ENCODE measurements at regions not wholly inside any gene's neighbourhood (a gene's known extent, or its start where the extent isn't known, plus 50 kb on each side); places are given as distances from the start of the nearest gene placed in this dataset.

DNA sequence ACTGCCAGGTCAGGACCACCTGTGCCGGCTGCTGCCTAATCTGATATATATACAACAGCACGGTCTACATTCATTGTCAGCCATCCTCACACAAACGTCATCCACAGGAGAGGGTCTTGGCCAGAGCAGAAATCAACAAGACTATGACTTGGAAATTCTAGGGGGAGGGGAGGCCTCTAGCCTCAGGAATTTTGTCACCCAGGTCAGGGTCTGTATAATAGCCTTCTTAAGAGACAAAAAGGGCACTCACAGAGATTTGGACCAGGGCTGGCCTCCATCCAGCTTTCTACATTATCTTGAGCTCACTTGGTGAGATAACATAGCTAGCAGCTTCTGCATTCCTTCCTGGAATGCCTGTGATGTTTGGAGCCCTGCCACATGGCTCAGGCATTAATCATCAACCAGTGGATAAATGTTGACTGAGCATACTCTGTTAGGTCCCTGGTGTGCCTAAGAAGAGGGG, 50.4 kb upstream of the CTIF start:
- peak overlapping the region; percentile 44; the same call in 1 of the 2 replicates for H3K27ac ChIP-seq
- TF ChIP-seq, protein P1, sequence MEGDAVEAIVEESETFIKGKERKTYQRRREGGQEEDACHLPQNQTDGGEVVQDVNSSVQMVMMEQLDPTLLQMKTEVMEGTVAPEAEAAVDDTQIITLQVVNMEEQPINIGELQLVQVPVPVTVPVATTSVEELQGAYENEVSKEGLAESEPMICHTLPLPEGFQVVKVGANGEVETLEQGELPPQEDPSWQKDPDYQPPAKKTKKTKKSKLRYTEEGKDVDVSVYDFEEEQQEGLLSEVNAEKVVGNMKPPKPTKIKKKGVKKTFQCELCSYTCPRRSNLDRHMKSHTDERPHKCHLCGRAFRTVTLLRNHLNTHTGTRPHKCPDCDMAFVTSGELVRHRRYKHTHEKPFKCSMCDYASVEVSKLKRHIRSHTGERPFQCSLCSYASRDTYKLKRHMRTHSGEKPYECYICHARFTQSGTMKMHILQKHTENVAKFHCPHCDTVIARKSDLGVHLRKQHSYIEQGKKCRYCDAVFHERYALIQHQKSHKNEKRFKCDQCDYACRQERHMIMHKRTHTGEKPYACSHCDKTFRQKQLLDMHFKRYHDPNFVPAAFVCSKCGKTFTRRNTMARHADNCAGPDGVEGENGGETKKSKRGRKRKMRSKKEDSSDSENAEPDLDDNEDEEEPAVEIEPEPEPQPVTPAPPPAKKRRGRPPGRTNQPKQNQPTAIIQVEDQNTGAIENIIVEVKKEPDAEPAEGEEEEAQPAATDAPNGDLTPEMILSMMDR (conservative IDR thresholded peaks at IDR 0.05) = no peak

DNA sequence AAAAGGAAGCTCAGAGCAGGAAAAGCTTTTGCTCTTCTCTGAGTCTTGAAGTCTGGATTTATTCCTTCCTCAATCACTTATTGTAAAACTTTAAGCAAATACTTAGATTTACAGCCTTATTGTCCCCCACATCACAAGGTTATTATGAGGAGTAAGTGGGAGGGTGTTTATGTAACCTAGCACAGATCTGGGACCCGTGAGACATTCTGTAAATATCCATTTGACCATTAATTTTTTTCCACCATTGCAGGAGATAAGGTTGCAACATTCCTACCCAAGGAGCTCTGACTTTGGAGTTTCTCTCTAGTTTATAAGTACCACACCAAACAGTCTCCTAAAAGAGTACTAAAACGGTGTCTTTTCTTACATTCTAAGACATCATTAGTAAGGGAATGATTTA, 52.1 kb upstream of the CTIF start:
- TF ChIP-seq, protein P1 (conservative IDR thresholded peaks at IDR 0.05) = no peak
- H3K27ac ChIP-seq = no peak overlapping the region

DNA sequence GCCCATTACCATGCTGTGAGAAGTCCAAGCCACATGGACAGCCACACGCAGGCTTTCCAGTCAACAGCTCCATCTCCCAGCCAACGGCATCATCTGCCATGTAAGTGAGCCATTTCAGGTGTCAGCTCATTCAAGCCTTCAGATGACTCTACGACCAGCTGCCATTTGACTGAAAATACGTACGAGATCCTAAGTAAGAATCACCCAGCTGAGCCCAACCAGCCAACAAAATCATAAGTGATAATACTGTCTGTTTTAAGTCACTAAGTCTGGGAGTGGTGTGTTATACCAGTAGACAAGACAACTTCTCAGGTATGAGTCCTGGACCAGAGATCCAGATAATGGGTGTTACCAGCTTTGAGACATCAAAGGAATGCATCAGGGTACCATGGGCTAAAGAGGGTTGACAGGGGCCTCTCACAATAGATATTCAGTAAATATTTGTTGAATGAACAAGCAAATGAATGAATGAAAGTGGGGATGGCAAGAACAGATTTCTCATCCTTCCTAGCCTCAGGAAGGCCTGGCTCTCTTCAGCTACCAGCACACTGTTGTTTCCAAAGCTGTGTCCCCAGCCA, 52.9 kb upstream of the CTIF start:
- TF ChIP-seq, protein P1 (conservative IDR thresholded peaks at IDR 0.05) = no peak
- H3K27ac ChIP-seq = no peak overlapping the region

DNA sequence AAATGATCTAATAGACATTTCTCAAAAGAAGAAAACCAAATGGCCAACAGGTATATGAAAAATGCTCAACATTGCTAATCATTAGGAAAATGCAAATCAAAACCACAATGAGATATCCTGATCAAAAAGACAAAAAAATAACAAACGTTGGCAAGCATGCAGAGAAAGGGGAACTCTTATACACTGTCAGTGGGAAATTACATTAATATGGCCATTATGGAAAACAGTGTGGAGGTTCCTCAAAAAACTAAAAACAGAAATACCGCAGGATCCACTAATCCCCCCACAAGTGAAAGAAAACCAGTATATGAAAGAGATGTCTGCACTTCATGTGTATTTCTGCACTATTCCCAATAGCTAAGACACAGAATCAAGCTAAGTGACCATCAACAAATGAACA, 57.7 kb upstream of the CTIF start:
- no peak overlapping the region for H3K27ac ChIP-seq
- TF ChIP-seq, protein P1 (conservative IDR thresholded peaks at IDR 0.05) = no peak

DNA sequence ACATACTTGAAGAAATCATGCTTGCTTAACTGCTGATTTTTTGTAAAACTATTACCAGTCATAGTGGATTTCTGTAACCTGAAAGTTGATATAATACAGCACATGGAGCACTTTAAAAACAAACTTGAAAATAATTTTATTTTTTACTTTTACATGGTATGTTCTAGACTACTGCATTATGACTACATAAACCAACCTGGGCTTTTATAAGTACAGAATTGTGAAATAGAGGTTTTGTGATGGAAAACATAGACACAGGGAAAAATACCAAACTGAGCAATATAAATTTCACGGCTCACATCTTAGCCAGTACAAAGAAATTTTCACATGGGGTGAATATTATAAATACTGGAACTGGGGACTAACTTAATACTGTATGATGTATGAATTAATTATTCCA, 59.3 kb upstream of the CTIF start:
- TF ChIP-seq, protein P1 (conservative IDR thresholded peaks at IDR 0.05) = no peak

DNA sequence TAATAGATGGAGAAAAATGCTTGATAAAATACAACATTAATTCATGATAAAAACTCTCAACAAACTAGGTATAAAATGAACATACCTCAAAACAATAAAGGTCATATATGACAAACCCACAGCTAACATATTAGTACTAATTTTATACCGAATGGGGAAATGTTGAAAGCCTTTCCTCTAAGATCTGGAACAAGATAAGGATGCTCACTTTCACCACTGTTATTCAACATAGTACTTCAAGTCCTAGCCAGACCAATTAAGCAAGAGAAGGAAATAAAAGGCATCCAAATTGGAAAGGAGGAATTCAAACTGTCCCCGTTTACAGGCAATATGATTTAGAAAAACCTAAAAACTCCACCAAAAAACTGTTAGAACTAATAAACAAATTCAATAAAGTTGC, 61.5 kb upstream of the CTIF start:
- TF ChIP-seq, protein P1 (conservative IDR thresholded peaks at IDR 0.05) = no peak
- no peak overlapping the region for H3K27ac ChIP-seq

More for the DNA sequence above, 59.3 kb upstream of the CTIF start:
- no peak overlapping the region for H3K27ac ChIP-seq

DNA sequence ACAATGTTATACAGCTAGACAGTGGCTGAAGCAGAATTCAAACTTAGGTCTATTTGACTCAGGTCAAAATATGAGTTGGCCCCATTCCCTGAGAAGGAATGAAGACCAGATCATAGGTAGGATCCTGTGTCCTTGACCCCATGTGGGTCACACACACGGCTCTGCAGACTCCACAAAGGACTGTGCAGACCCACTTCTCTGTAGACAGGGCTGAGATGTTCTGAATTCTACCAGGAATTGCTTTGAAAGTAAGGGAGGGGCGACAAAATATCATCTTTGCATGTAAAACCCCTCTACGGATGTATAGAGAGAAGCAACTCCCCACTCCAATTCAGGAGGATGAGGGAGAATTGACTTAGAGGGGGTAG, 62.3 kb upstream of the CTIF start:
- TF ChIP-seq, protein P1 (conservative IDR thresholded peaks at IDR 0.05) = no peak
- 0 out of 2 replicates have a peak overlapping the region, but pooled peaks have one; percentile 6 for H3K27ac ChIP-seq
